ENCODE measurements at regions not wholly inside any gene's neighbourhood (a gene's known extent, or its start where the extent isn't known, plus 50 kb on each side); places are given as distances from the start of the nearest gene placed in this dataset.
"Not testable (repeated sequence)": the region's sequence is repeated elsewhere in the genome, so short reads cannot be mapped to it uniquely, and the experiment has no call there.

DNA sequence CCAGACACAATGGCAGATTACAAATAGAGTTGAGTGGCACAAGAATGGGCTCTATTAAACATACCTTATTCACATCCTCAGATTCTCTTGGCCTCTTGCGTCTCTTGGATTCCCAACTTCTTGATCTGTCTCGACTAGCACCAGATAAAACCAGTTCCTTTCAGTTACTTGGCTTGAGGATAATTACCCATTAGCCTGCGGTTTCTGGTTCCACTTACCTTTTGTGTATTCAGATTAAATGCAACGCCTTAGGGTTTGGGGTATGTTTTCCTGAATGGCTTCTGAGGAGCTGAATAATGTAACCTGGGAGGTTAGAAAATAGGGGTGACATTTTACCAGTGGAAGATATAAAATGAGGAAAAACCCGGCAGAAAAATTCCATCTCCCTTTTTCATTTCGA lies 154.4 kb upstream of the TSPY2 start:
- not testable (repeated sequence) for DNase-seq (ENCODE audit: low read depth, low spot score)

DNA sequence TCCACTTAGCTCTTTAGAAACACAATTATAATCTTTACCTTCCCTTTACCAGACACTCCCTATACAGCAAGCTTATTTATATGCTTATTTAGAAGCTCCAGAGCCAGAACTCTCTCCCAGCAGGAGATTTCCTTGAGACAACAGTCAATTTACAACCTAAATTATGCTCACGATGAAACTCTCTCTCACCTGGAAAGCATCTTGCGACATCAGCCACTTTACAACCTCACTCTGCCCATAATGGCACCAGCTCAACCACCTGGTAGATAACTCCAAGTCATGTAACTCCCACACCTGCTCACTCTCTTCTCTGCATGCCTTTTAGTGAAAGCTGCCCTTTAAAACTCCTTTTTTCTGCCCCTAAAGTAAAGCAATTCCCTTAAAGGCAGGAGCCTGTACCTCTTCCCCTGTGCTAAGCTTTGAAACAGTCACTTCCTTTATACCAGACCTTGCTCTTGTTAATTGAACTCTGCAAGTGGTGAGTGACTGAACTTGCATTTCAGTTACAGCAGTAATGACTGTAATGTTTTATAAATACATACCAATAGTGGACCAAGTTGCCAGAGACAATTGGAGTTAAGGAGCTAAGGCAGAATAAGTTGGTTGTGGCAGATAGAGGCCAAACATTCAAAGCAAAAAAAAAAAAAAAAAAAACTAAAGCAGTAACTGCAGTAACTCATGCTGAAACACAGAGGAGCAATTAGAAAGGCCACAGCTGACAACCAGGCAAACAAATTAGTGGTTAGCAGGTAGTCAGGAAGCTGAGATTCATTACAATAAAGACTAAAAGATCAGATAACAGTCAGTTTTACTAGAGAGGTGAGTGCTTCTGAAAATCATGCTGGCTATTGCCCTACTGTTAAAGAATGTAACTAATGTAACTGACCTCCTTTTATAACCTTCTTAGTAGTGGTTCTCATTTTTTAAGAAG lies 115.1 kb upstream of the TSPY2 start:
- DNase-seq (ENCODE audit: low read depth, low spot score) = peak; percentile 64

DNA sequence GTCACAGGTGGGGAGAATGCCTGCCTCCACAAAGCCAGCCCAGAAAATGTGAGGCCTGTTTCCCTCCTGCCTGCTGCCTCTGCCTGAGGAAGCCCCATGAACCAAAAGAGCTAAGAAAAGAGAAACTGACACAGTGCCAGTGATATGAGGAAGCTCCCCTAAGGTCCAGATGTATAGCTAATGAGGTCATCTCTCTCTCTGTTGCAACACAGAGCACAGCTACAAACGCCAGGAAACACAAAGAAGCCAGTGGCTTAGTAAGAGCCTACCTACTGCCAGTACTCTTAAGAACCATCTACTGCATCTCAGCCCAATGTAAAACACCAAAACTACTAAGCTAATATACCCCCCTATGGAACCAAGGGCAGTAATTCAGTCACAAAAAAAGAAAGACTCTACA lies 109.9 kb upstream of the TSPY2 start:
- not testable (repeated sequence) for DNase-seq (ENCODE audit: low read depth, low spot score)
